Aorta (tissue), 5 donors: ENCODE measurements at regions not wholly inside any gene's neighbourhood (a gene's known extent, or its start where the extent isn't known, plus 50 kb on each side); places are given as distances from the start of the nearest gene placed in this dataset.

Experiments
- ATAC-seq: fragments of 200-7000 bp; cut with Tn5 transposase; one replicate; pipeline ENCODE4 v1.9.1; 2022; ENCODE audit warnings: moderate library complexity; ENCODE audit not compliant: low FRiP score
- DNase-seq, 2 donors: peaks; one replicate each; pipeline ENCODE4 v3.0.0-alpha.2; 2020
- H3K27ac ChIP-seq, 2 donors: one replicate each; pipeline ENCODE4 v1.5.1; 2013; ENCODE audit warnings: low read length in 2 of 2, mild to moderate bottlenecking in 2 of 2, moderate library complexity in 2 of 2, control low read depth in 1 of 2, inconsistent platforms in 1 of 2, low read depth in 1 of 2
- H3K27me3 ChIP-seq, 2 donors: one replicate each; pipeline ENCODE4 v1.6.1; 2013; ENCODE audit warnings: control low read depth in 1 of 2, low read length in 1 of 2, mild to moderate bottlenecking in 1 of 2, moderate library complexity in 1 of 2; ENCODE audit not compliant: insufficient read depth in 2 of 2, control insufficient read depth in 1 of 2
- H3K36me3 ChIP-seq, 2 donors: one replicate each; pipeline ENCODE4 v1.6.1; 2013; ENCODE audit warnings: control low read depth in 1 of 2, low read length in 1 of 2, mild to moderate bottlenecking in 1 of 2; ENCODE audit not compliant: insufficient read depth in 2 of 2, control insufficient read depth in 1 of 2
- H3K4me1 ChIP-seq, 2 donors: one replicate each; pipeline ENCODE4 v1.6.1; 2013; ENCODE audit warnings: low read length in 2 of 2, control low read depth in 1 of 2, mild to moderate bottlenecking in 1 of 2, moderate library complexity in 1 of 2; ENCODE audit not compliant: insufficient read depth in 2 of 2, control insufficient read depth in 1 of 2
- H3K4me3 ChIP-seq, 2 donors: one replicate each; pipeline ENCODE4 v1.5.1; 2013; ENCODE audit warnings: low read length in 2 of 2, control low read depth in 1 of 2, mild to moderate bottlenecking in 1 of 2
- H3K9me3 ChIP-seq: one replicate; pipeline ENCODE4 v1.6.1; 2013; ENCODE audit warnings: mild to moderate bottlenecking, low read length; ENCODE audit not compliant: control insufficient read depth
- WGBS, 2 donors: extraction: QIAGEN DNeasy Blood & Tissue Kit; methylation state at CpG; one replicate each; pipeline ENCODE4 v1.1.7; 2013; 5-methylcytosine and 5-hydroxymethylcytosine counted together
- intact Hi-C, 2 donors: fragments of 100-400 bp; cut with DNase I; formaldehyde crosslinking; loops; one replicate each; pipeline versions ENCODE4 v1.14.2 to v1.15.0; 2022
- donor health status: healthy with polysubstance abuse.
- donor health status: Bipolar disorder and iron deficiency.
- donor health status: DM: no; HTN: no; CAD: no.
- donor health status: DM: no; HTN: no; CAD: no.
- donor health status: DM: yes; HTN: yes; CAD: no.

- DNase-seq (no peak), ATAC-seq (no peak)
- Histone ChIP-seq H3K36me3 (no peaks in the 10 kb centered on the region), H3K4me3 (no peak overlapping the region), H3K9me3 (no peaks in the 10 kb centered on the region), H3K4me1 (no peaks in the 10 kb centered on the region), H3K27ac (peak overlapping the region in 1 of 2 donors; percentile 46), H3K27me3 (no peaks in the 10 kb centered on the region)
- WGBS, 2 donors = 14 to 15% methylated on average over 9 of the region's 9 CpGs
- intact Hi-C loops = loop anchor here (2.0 to 10.0 kb wide), 5 partner anchors 40 to 148 kb away; no protein-coding TSS in a partner anchor
Measured at GRCh38 chr17:31696703-31697325, 162.2 kb downstream of the COPRS start.

GRCh38 chr17:31696184-31696602 lies 162.9 kb downstream of the COPRS start:
- DNase-seq = peak; percentile 91 to 92
- 2 to 4% methylated on average over 12 of the region's 12 CpGs for WGBS, 2 donors

GRCh38 chr17:31695456-31696090 lies 163.5 kb downstream of the COPRS start:
- intact Hi-C loops = loop anchor here (2.0 to 10.0 kb wide), 5 partner anchors 42 to 149 kb away; no protein-coding TSS in a partner anchor
- peak overlapping the region in 1 of 2 donors; percentile 66 for H3K27ac ChIP-seq
- H3K4me1 ChIP-seq = no peaks in the 10 kb centered on the region
- 45 to 47% methylated on average over 8 of the region's 8 CpGs for WGBS, 2 donors
- H3K27me3 ChIP-seq = no peaks in the 10 kb centered on the region
- DNase-seq = no peak
- no peaks in the 10 kb centered on the region for H3K9me3 ChIP-seq
- ATAC-seq = peak; percentile 29
- H3K36me3 ChIP-seq = no peaks in the 10 kb centered on the region
- H3K4me3 ChIP-seq = no peak overlapping the region

More at GRCh38 chr17:31696184-31696602, 162.9 kb downstream of the COPRS start:
- H3K36me3 ChIP-seq = no peaks in the 10 kb centered on the region
- no peaks in the 10 kb centered on the region for H3K4me1 ChIP-seq
- H3K9me3 ChIP-seq = no peaks in the 10 kb centered on the region
- intact Hi-C loops = loop anchor here (2.0 to 10.0 kb wide), 5 partner anchors 41 to 149 kb away; no protein-coding TSS in a partner anchor
- no peaks in the 10 kb centered on the region for H3K27me3 ChIP-seq
- H3K4me3 ChIP-seq = no peak overlapping the region
- ATAC-seq = peak; percentile 89
- peak overlapping the region in 1 of 2 donors; percentile 66 for H3K27ac ChIP-seq

GRCh38 chr17:31693433-31694220 lies 165.4 kb downstream of the COPRS start:
- 42 to 53% methylated on average over 5 of the region's 5 CpGs for WGBS, 2 donors
- Histone ChIP-seq H3K4me1 (no peaks in the 10 kb centered on the region), H3K27ac (peak overlapping the region in 1 of 2 donors; percentile 1), H3K36me3 (no peaks in the 10 kb centered on the region), H3K4me3 (no peak overlapping the region), H3K27me3 (no peaks in the 10 kb centered on the region), H3K9me3 (no peaks in the 10 kb centered on the region)
- DNase-seq (no peak), ATAC-seq (no peak)
- intact Hi-C loops = loop anchor here (10.0 kb wide), 1 partner anchor 151 kb away; no protein-coding TSS in a partner anchor

- H3K4me3 ChIP-seq = no peak overlapping the region
- no peaks in the 10 kb centered on the region for H3K9me3 ChIP-seq
- DNase-seq (no peak), ATAC-seq (no peak)
- no peak overlapping the region for H3K27ac ChIP-seq
- intact Hi-C loops = loop anchor here (10.0 kb wide), 1 partner anchor 152 kb away; no protein-coding TSS in a partner anchor
- no peaks in the 10 kb centered on the region for H3K36me3 ChIP-seq
- no peaks in the 10 kb centered on the region for H3K4me1 ChIP-seq
- WGBS, 2 donors = 67 to 68% methylated on average over 7 of the region's 7 CpGs
- no peaks in the 10 kb centered on the region for H3K27me3 ChIP-seq
Measured at GRCh38 chr17:31692632-31693031, 166.4 kb downstream of the COPRS start.

GRCh38 chr17:31692027-31692426 lies 167.0 kb downstream of the COPRS start:
- intact Hi-C loops = loop anchor here (10.0 kb wide), 1 partner anchor 153 kb away; no protein-coding TSS in a partner anchor
- no peaks in the 10 kb centered on the region for H3K27me3 ChIP-seq
- H3K27ac ChIP-seq = no peak overlapping the region
- no peaks in the 10 kb centered on the region for H3K36me3 ChIP-seq
- no peak for DNase-seq
- H3K4me1 ChIP-seq = no peaks in the 10 kb centered on the region
- H3K9me3 ChIP-seq = no peaks in the 10 kb centered on the region
- no peak for ATAC-seq
- no peak overlapping the region for H3K4me3 ChIP-seq
- 15 to 22% methylated on average over 8 of the region's 8 CpGs for WGBS, 2 donors

- no peak overlapping the region for H3K4me3 ChIP-seq
- no peaks in the 10 kb centered on the region for H3K9me3 ChIP-seq
- no peak overlapping the region for H3K27ac ChIP-seq
- no peaks in the 10 kb centered on the region for H3K36me3 ChIP-seq
- DNase-seq (no peak), ATAC-seq (no peak)
- intact Hi-C loops = loop anchor here (10.0 kb wide), 1 partner anchor 153 kb away; no protein-coding TSS in a partner anchor
- H3K4me1 ChIP-seq = no peaks in the 10 kb centered on the region
- no peaks in the 10 kb centered on the region for H3K27me3 ChIP-seq
- 83 to 88% methylated on average over 9 of the region's 9 CpGs for WGBS, 2 donors
Measured at GRCh38 chr17:31691251-31691905, 167.7 kb downstream of the COPRS start.

- 96 to 98% methylated on average over 3 of the region's 3 CpGs for WGBS, 2 donors
- no peak overlapping the region for H3K27ac ChIP-seq
Measured at GRCh38 chr17:31690151-31690551, 168.9 kb downstream of the COPRS start.

More at GRCh38 chr17:31690151-31690551, 168.9 kb downstream of the COPRS start:
- intact Hi-C loops = loop anchor here (10.0 kb wide), 1 partner anchor 155 kb away; no protein-coding TSS in a partner anchor
- DNase-seq = no peak
- Histone ChIP-seq H3K27me3 (no peaks in the 10 kb centered on the region), H3K4me1 (no peaks in the 10 kb centered on the region), H3K4me3 (no peak overlapping the region), H3K36me3 (no peaks in the 10 kb centered on the region), H3K9me3 (no peaks in the 10 kb centered on the region)
- ATAC-seq = no peak
